HCEC 1CT (cell line): ENCODE measurements at regions not wholly inside any gene's neighbourhood (a gene's known extent, or its start where the extent isn't known, plus 50 kb on each side); places are given as distances from the start of the nearest gene placed in this dataset.

Experiments used
- DNase-seq: peaks from one replicate; pipeline ENCODE4 v3.0.0-alpha.2; 2017

- DNase-seq, result no peak
These were observed 389.0 kb upstream of the C2CD4B start for GRCh38 chr15:62553911-62554563.

- no peak for DNase-seq
These were observed 393.7 kb upstream of the C2CD4B start for GRCh38 chr15:62558640-62559380.

GRCh38 chr15:62559381-62559733, 394.3 kb upstream of the C2CD4B start:
- no peak for DNase-seq

GRCh38 chr15:62561059-62561519, 396.0 kb upstream of the C2CD4B start:
- no peak for DNase-seq

GRCh38 chr15:62561571-62561970, 396.5 kb upstream of the C2CD4B start:
- no peak for DNase-seq

GRCh38 chr15:62564886-62565633, 400.0 kb upstream of the C2CD4B start:
- DNase-seq, result no peak

GRCh38 chr15:62565634-62566026, 400.5 kb upstream of the C2CD4B start:
- no peak for DNase-seq

GRCh38 chr15:62566248-62566647, 401.2 kb upstream of the C2CD4B start:
- DNase-seq, result peak; percentile 21

GRCh38 chr15:62567501-62567900, 402.4 kb upstream of the C2CD4B start:
- DNase-seq, result no peak

GRCh38 chr15:62568004-62568403, 402.9 kb upstream of the C2CD4B start:
- no peak for DNase-seq

- DNase-seq, result no peak
These were observed 403.6 kb upstream of the C2CD4B start for GRCh38 chr15:62568702-62569101.

- peak; percentile 84 for DNase-seq
These were observed 404.6 kb upstream of the C2CD4B start for GRCh38 chr15:62569460-62570404.

GRCh38 chr15:62570405-62570783, 405.3 kb upstream of the C2CD4B start:
- no peak for DNase-seq

- no peak for DNase-seq
These were observed 406.0 kb upstream of the C2CD4B start for GRCh38 chr15:62571072-62571471.

GRCh38 chr15:62572797-62573196, 407.7 kb upstream of the C2CD4B start:
- no peak for DNase-seq

- DNase-seq, result no peak
These were observed 408.8 kb upstream of the C2CD4B start for GRCh38 chr15:62573876-62574275.

- DNase-seq, result no peak
These were observed 413.5 kb upstream of the C2CD4B start for GRCh38 chr15:62578546-62578945.

- DNase-seq, result no peak
These were observed 413.9 kb upstream of the C2CD4B start for GRCh38 chr15:62578960-62579359.

GRCh38 chr15:62579842-62580241, 414.8 kb upstream of the C2CD4B start:
- no peak for DNase-seq

- DNase-seq, result no peak
These were observed 417.5 kb upstream of the C2CD4B start for GRCh38 chr15:62582580-62582979.

GRCh38 chr15:62584301-62585235, 419.5 kb upstream of the C2CD4B start:
- DNase-seq, result no peak
